ENCODE measurements at regions not wholly inside any gene's neighbourhood (a gene's known extent, or its start where the extent isn't known, plus 50 kb on each side); places are given as distances from the start of the nearest gene placed in this dataset.

DNA sequence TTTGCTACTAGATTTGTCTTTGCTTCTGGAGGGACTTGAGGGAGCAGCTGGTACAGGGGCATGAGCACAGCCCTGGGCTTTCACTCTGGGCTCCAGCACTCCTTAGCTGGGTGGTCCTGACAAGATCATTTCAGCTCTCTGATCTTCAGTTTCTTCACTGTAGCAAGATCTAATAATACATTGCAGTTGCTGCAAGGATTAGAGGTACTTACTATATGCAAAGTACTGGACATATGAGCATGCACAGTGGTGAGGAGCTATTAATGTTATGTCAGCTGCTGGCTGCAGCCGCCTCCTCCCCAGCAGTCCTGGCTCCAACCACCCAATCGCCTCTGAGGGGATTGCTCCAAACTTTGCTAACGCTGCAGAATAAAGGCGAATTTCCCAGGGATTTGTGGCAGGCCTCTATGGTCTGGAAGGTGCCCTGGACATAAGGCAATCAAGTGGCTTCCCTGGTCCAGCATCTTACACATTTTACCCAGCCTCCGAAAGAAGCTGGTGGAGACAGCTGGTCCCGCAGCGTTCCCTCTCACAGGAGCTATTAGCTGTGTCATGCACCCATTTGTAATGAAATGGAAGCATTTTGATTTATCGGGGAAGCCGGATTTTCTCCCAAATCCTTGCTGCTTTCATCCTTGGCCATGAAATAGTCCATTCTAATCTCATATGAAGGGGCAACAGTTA is 96.7 kb downstream of the RHOB start:
- Histone ChIP-seq H3K27me3 (ENCODE audit: insufficient read depth, low read depth, severe bottlenecking) (no peaks in the 10 kb centered on the region), H3K36me3 (no peaks in the 10 kb centered on the region), H3K9me3 (ENCODE audit: severe bottlenecking) (peaks cover 10% of the 10 kb centered on the region), H3K27ac (peak overlapping the region; percentile 81), H3K4me3 (ENCODE audit: low read depth, low read length) (peak overlapping the region; percentile 23)
- DNase-seq = peak; percentile 66
- TF ChIP-seq, protein P1, sequence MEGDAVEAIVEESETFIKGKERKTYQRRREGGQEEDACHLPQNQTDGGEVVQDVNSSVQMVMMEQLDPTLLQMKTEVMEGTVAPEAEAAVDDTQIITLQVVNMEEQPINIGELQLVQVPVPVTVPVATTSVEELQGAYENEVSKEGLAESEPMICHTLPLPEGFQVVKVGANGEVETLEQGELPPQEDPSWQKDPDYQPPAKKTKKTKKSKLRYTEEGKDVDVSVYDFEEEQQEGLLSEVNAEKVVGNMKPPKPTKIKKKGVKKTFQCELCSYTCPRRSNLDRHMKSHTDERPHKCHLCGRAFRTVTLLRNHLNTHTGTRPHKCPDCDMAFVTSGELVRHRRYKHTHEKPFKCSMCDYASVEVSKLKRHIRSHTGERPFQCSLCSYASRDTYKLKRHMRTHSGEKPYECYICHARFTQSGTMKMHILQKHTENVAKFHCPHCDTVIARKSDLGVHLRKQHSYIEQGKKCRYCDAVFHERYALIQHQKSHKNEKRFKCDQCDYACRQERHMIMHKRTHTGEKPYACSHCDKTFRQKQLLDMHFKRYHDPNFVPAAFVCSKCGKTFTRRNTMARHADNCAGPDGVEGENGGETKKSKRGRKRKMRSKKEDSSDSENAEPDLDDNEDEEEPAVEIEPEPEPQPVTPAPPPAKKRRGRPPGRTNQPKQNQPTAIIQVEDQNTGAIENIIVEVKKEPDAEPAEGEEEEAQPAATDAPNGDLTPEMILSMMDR (IDR thresholded peaks at IDR 0.05; ENCODE audit: low read depth, low read length) = no peak

DNA sequence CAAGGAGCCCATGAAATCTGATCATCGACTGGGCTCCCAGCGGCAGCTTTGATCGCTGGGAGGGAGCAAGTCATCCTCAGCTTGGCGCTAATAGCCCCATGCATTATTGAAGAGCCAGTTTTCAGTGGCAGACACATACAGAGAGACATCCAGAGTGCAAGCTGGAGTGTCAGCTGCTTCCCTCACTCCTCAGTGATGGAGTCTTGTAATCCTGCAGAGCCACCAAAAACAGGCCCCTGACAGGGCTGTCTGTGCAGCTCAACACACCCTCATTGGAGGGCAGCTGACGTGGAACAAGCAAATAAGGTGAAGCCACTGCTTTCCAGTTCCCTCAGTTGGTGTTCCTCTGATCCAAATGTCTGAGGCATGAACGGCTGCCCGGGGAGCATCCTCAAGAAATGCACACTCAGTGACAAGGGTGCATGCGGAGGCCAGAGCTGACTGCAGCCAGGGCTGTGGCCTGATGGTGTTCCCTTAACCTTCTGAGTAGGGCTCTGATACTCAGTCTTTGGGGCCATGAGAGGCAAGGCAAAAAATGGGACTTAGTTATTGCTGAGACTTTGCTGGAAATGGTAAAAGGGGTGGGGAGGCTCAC is 97.4 kb downstream of the RHOB start:
- peak overlapping the region; percentile 23 for H3K4me3 ChIP-seq (ENCODE audit: low read depth, low read length)
- DNase-seq = no peak
- H3K9me3 ChIP-seq (ENCODE audit: severe bottlenecking) = peaks cover 10% of the 10 kb centered on the region
- peak overlapping the region; percentile 81 for H3K27ac ChIP-seq
- no peaks in the 10 kb centered on the region for H3K36me3 ChIP-seq
- TF ChIP-seq, protein P1 (IDR thresholded peaks at IDR 0.05; ENCODE audit: low read depth, low read length) = no peak
- no peaks in the 10 kb centered on the region for H3K27me3 ChIP-seq (ENCODE audit: insufficient read depth, low read depth, severe bottlenecking)

DNA sequence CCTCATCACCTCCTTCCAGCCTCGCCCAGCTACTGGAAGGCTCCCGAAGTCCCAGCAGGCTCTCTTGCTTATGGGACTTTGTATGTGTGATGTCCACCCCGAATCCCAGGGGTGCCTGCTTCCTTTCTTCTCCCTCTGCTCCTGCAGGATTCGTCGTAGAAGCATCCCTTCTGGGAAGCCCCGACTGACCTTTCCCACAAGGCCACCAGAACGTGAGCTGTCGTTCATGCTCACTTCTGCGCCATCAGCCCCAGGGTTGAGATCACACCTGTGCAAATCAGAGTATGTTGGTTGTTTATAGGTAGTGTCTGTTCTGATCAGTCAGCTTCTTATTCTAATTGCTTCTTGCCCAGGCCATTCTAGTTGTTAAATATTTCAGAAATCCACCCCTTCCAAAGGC is 101.8 kb downstream of the HS1BP3 start:
- H3K4me3 ChIP-seq (ENCODE audit: low read depth, low read length) = no peak overlapping the region
- TF ChIP-seq, protein P1 (IDR thresholded peaks at IDR 0.05; ENCODE audit: low read depth, low read length) = no peak
- no peaks in the 10 kb centered on the region for H3K36me3 ChIP-seq
- no peak overlapping the region for H3K27ac ChIP-seq
- no peak for DNase-seq
- H3K9me3 ChIP-seq (ENCODE audit: severe bottlenecking) = peaks cover 10% of the 10 kb centered on the region
- no peaks in the 10 kb centered on the region for H3K27me3 ChIP-seq (ENCODE audit: insufficient read depth, low read depth, severe bottlenecking)

DNA sequence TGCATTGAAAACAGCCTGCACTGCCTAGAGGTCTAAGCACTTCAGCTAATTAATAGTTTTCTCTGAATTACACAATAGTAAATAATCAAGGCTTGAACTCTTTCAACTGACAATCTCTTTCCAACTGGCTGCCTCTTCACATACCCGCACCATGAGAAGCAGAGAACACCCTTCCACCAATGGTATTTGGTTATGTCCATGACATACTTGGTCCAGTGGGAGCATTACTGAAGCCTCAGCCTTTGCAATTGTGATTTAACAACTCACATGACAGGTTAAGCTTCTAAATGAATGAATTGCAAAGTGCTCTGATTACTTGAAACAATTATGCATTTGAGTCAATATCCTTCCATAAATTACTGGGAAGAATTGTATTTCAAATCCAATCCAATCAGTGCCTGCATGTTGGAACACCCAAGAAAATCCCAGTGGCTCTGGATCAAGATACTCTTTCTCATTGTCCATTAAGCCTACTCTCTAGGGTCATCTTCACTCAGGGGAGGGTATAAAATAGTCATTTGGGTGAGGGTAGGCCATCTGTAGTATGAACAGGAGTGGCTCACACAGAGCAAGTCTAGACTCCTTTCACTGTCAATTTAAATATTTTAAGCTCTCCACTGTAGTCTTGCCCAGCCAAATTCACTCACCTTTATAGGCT is 101.1 kb downstream of the HS1BP3 start:
- TF ChIP-seq, protein P1 (IDR thresholded peaks at IDR 0.05; ENCODE audit: low read depth, low read length) = no peak
- Histone ChIP-seq H3K27me3 (ENCODE audit: insufficient read depth, low read depth, severe bottlenecking) (no peaks in the 10 kb centered on the region), H3K36me3 (no peaks in the 10 kb centered on the region), H3K4me3 (ENCODE audit: low read depth, low read length) (no peak overlapping the region), H3K9me3 (ENCODE audit: severe bottlenecking) (peaks cover 10% of the 10 kb centered on the region), H3K27ac (no peak overlapping the region)
- no peak for DNase-seq

DNA sequence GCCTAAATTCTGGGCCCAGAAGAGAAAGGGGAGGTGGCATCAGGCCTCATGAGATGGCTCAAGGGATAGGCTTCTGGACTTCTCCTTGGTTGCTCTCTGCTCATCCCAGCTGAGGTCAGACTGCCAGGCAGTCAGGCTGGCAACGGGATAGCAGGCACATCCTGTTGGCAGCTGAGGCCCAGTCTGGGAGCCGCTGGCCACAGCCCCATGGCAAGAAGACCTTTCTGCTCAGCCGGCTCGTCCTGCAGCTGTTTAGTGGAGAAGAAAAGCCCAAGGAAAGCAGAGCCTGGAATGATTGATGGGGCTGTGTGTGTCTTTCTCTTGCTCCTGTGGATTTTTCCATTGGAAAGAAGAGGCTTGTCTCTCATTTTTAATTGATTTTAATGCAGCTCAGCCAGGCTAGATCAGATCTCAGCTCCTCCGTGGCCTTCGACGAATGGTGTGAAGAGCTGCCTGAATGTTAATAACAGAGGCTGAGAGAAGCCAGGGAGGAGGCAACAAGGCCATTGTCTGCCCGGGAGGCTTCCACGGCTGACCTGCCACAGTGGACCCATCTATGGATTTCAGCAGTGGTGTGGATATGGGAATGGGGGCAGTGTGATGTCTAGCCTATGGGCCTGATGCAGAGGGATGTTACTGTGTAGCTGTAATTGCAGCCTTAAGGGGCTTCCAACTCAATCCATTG is 99.5 kb downstream of the HS1BP3 start:
- H3K27ac ChIP-seq = no peak overlapping the region
- no peak overlapping the region for H3K4me3 ChIP-seq (ENCODE audit: low read depth, low read length)
- H3K9me3 ChIP-seq (ENCODE audit: severe bottlenecking) = peaks cover 1% of the 10 kb centered on the region
- DNase-seq = no peak
- H3K27me3 ChIP-seq (ENCODE audit: insufficient read depth, low read depth, severe bottlenecking) = no peaks in the 10 kb centered on the region
- no peaks in the 10 kb centered on the region for H3K36me3 ChIP-seq
- TF ChIP-seq, protein P1 (IDR thresholded peaks at IDR 0.05; ENCODE audit: low read depth, low read length) = no peak

All from WERI-Rb-1 (cell line).